Activated T-helper 1 cell treated with anti-CD3 and anti-CD28 coated beads, Interleukin-12 subunit alpha, Interleukin-12 subunit beta, Interleukin-2, Interleukin-4 antibody, amounts not matched to agents 30 ng/mL and 10 ng/mL and 1 ng/mL, durations not matched to agents 14 hours and 24 hours and 36 hours (primary cell): ENCODE measurements at regions not wholly inside any gene's neighbourhood (a gene's known extent, or its start where the extent isn't known, plus 50 kb on each side); places are given as distances from the start of the nearest gene placed in this dataset.

ENCODE experiments used
- DNase-seq: peaks from one replicate; pipeline ENCODE4 v3.0.0; 2021; ENCODE audit warnings: low spot score
- H3K27ac Mint-ChIP-seq: one replicate; pipeline ENCODE4 v1.8.0; 2021; ENCODE audit warnings: mild to moderate bottlenecking, mixed read lengths
- H3K27me3 Mint-ChIP-seq: one replicate; pipeline ENCODE4 v1.8.0; 2022; ENCODE audit warnings: mild to moderate bottlenecking, moderate library complexity, mixed read lengths; ENCODE audit not compliant: insufficient read depth
- H3K36me3 Mint-ChIP-seq: one replicate; pipeline ENCODE4 v1.8.0; 2021; ENCODE audit warnings: low read depth, mixed read lengths
- H3K4me1 Mint-ChIP-seq: one replicate; pipeline ENCODE4 v1.8.0; 2021; ENCODE audit warnings: low read depth, mixed read lengths
- H3K4me3 Mint-ChIP-seq: one replicate; pipeline ENCODE4 v1.8.0; 2021; ENCODE audit warnings: mild to moderate bottlenecking, moderate library complexity, mixed read lengths
- H3K9me3 Mint-ChIP-seq: one replicate; pipeline ENCODE4 v1.8.0; 2021; ENCODE audit warnings: mixed read lengths
- intact Hi-C: fragments of 100-400 bp; cut with micrococcal nuclease; formaldehyde crosslinking; loops from one replicate; pipeline ENCODE4 v1.15.1; 2024

- Mint-ChIP-seq H3K9me3 (no peaks in the 10 kb centered on the region), H3K27ac (no peak overlapping the region), H3K36me3 (no peaks in the 10 kb centered on the region), H3K27me3 (peaks cover 8% of the 10 kb centered on the region), H3K4me3 (no peak overlapping the region), H3K4me1 (peaks cover 11% of the 10 kb centered on the region)
- DNase-seq, result no peak
- intact Hi-C loops, result no loop called here
Observed at GRCh38 chr4:121277194-121278105, 103.4 kb downstream of the QRFPR start.

- Mint-ChIP-seq H3K27me3 (peaks cover 9% of the 10 kb centered on the region), H3K36me3 (no peaks in the 10 kb centered on the region), H3K4me1 (peaks cover 5% of the 10 kb centered on the region), H3K27ac (no peak overlapping the region), H3K4me3 (no peak overlapping the region), H3K9me3 (no peaks in the 10 kb centered on the region)
- DNase-seq, result no peak
- intact Hi-C loops, result no loop called here
Observed at GRCh38 chr4:121273191-121273590, 107.6 kb downstream of the QRFPR start.

- intact Hi-C loops, result no loop called here
- peaks cover 9% of the 10 kb centered on the region for H3K27me3 Mint-ChIP-seq
Observed at GRCh38 chr4:121272526-121272925, 108.3 kb downstream of the QRFPR start.

GRCh38 chr4:121270389-121270788 is 106.3 kb upstream of the TNIP3 start:
- Mint-ChIP-seq H3K4me1 (peaks cover 13% of the 10 kb centered on the region), H3K36me3 (no peaks in the 10 kb centered on the region), H3K4me3 (no peak overlapping the region), H3K27me3 (peaks cover 2% of the 10 kb centered on the region), H3K9me3 (no peaks in the 10 kb centered on the region), H3K27ac (no peak overlapping the region)
- DNase-seq, result no peak
- intact Hi-C loops, result no loop called here

More at GRCh38 chr4:121272526-121272925, 108.3 kb downstream of the QRFPR start:
- H3K36me3 Mint-ChIP-seq, result no peaks in the 10 kb centered on the region
- no peak for DNase-seq
- no peak overlapping the region for H3K27ac Mint-ChIP-seq
- H3K4me1 Mint-ChIP-seq, result peaks cover 5% of the 10 kb centered on the region
- H3K4me3 Mint-ChIP-seq, result no peak overlapping the region
- H3K9me3 Mint-ChIP-seq, result no peaks in the 10 kb centered on the region

GRCh38 chr4:121269001-121269400 is 104.9 kb upstream of the TNIP3 start:
- no peak overlapping the region for H3K4me3 Mint-ChIP-seq
- no peak for DNase-seq
- peaks cover 13% of the 10 kb centered on the region for H3K4me1 Mint-ChIP-seq
- no peaks in the 10 kb centered on the region for H3K9me3 Mint-ChIP-seq
- H3K27me3 Mint-ChIP-seq, result peaks cover 4% of the 10 kb centered on the region
- no peaks in the 10 kb centered on the region for H3K36me3 Mint-ChIP-seq
- no peak overlapping the region for H3K27ac Mint-ChIP-seq
- intact Hi-C loops, result no loop called here

GRCh38 chr4:121266982-121267381 is 102.9 kb upstream of the TNIP3 start:
- intact Hi-C loops, result no loop called here
- peaks cover 7% of the 10 kb centered on the region for H3K4me1 Mint-ChIP-seq
- H3K4me3 Mint-ChIP-seq, result no peak overlapping the region
- no peak for DNase-seq
- H3K9me3 Mint-ChIP-seq, result no peaks in the 10 kb centered on the region
- H3K27ac Mint-ChIP-seq, result no peak overlapping the region
- H3K36me3 Mint-ChIP-seq, result peaks cover 2% of the 10 kb centered on the region
- H3K27me3 Mint-ChIP-seq, result peaks cover 4% of the 10 kb centered on the region

- no peak for DNase-seq
- Mint-ChIP-seq H3K4me1 (peaks cover 54% of the 10 kb centered on the region), H3K36me3 (no peaks in the 10 kb centered on the region), H3K27me3 (no peaks in the 10 kb centered on the region), H3K27ac (peak overlapping the region; percentile 86), H3K9me3 (peaks cover 7% of the 10 kb centered on the region), H3K4me3 (peak overlapping the region; percentile 9)
- intact Hi-C loops, result loop anchor here (1.0 to 5.0 kb wide), 11 partner anchors 14 to 450 kb away; no protein-coding TSS in a partner anchor
Observed at GRCh38 chr4:121256887-121257466, 92.9 kb upstream of the TNIP3 start.

- Mint-ChIP-seq H3K9me3 (peaks cover 7% of the 10 kb centered on the region), H3K4me3 (peak overlapping the region; percentile 27), H3K36me3 (no peaks in the 10 kb centered on the region), H3K27ac (peak overlapping the region; percentile 86), H3K27me3 (no peaks in the 10 kb centered on the region), H3K4me1 (peaks cover 60% of the 10 kb centered on the region)
- intact Hi-C loops, result loop anchor here (1.0 to 5.0 kb wide), 11 partner anchors 13 to 451 kb away; no protein-coding TSS in a partner anchor
- peak; percentile 49 for DNase-seq
Observed at GRCh38 chr4:121255986-121256750, 92.0 kb upstream of the TNIP3 start.

- Mint-ChIP-seq H3K9me3 (peaks cover 7% of the 10 kb centered on the region), H3K27me3 (peaks cover 6% of the 10 kb centered on the region), H3K4me3 (no peak overlapping the region), H3K36me3 (no peaks in the 10 kb centered on the region), H3K4me1 (peaks cover 76% of the 10 kb centered on the region), H3K27ac (no peak overlapping the region)
- no peak for DNase-seq
- intact Hi-C loops, result no loop called here
Observed at GRCh38 chr4:121253961-121254360, 89.8 kb upstream of the TNIP3 start.

- intact Hi-C loops, result loop anchor here (1.0 kb wide), 4 partner anchors 9 to 60 kb away; no protein-coding TSS in a partner anchor
- H3K4me1 Mint-ChIP-seq, result peaks cover 66% of the 10 kb centered on the region
- no peaks in the 10 kb centered on the region for H3K36me3 Mint-ChIP-seq
- no peak overlapping the region for H3K4me3 Mint-ChIP-seq
- H3K27me3 Mint-ChIP-seq, result peaks cover 6% of the 10 kb centered on the region
- peak; percentile 21 for DNase-seq
- no peak overlapping the region for H3K27ac Mint-ChIP-seq
- H3K9me3 Mint-ChIP-seq, result peaks cover 7% of the 10 kb centered on the region
Observed at GRCh38 chr4:121252224-121252806, 88.2 kb upstream of the TNIP3 start.

- peaks cover 4% of the 10 kb centered on the region for H3K9me3 Mint-ChIP-seq
- H3K4me1 Mint-ChIP-seq, result peaks cover 50% of the 10 kb centered on the region
- peaks cover 6% of the 10 kb centered on the region for H3K27me3 Mint-ChIP-seq
- no peak overlapping the region for H3K27ac Mint-ChIP-seq
- no peak overlapping the region for H3K4me3 Mint-ChIP-seq
- intact Hi-C loops, result no loop called here
- H3K36me3 Mint-ChIP-seq, result no peaks in the 10 kb centered on the region
- DNase-seq, result no peak
Observed at GRCh38 chr4:121248747-121249146, 84.6 kb upstream of the TNIP3 start.

GRCh38 chr4:121246698-121247097 is 82.6 kb upstream of the TNIP3 start:
- H3K36me3 Mint-ChIP-seq, result no peaks in the 10 kb centered on the region
- intact Hi-C loops, result no loop called here
- no peak for DNase-seq
- H3K27ac Mint-ChIP-seq, result no peak overlapping the region
- H3K27me3 Mint-ChIP-seq, result peaks cover 6% of the 10 kb centered on the region
- H3K4me3 Mint-ChIP-seq, result no peak overlapping the region
- no peaks in the 10 kb centered on the region for H3K9me3 Mint-ChIP-seq
- H3K4me1 Mint-ChIP-seq, result peaks cover 41% of the 10 kb centered on the region
